DND-41 (cell line): ENCODE measurements at regions not wholly inside any gene's neighbourhood (a gene's known extent, or its start where the extent isn't known, plus 50 kb on each side); places are given as distances from the start of the nearest gene placed in this dataset.

Experiments used
- ATAC-seq: fragments of 200-7000 bp; cut with Tn5 transposase; 3 replicates; pipeline ENCODE4 v1.9.1; 2021; ENCODE audit warnings: low read depth; ENCODE audit not compliant: insufficient read depth
- DNase-seq: peaks from one replicate; pipeline ENCODE4 v3.0.0-alpha.2; 2020
- H2AFZ ChIP-seq: 2 replicates; pipeline ENCODE4 v1.6.0; 2012; ENCODE audit warnings: low read depth, low read length
- H3K27ac ChIP-seq: 2 replicates; pipeline ENCODE4 v1.5.1; 2012; ENCODE audit warnings: low read length, inconsistent platforms
- H3K27me3 ChIP-seq: fragments of 200-600 bp; sonication (generic); 2 replicates; pipeline ENCODE4 v1.6.0; 2012; ENCODE audit warnings: low read length, mild to moderate bottlenecking, inconsistent platforms; ENCODE audit not compliant: insufficient read depth, poor library complexity
- H3K36me3 ChIP-seq: 2 replicates; pipeline ENCODE4 v1.5.1; 2012; ENCODE audit warnings: low read length, inconsistent platforms; ENCODE audit not compliant: insufficient read depth
- H3K4me1 ChIP-seq: 2 replicates; pipeline ENCODE4 v1.5.1; 2012; ENCODE audit warnings: mild to moderate bottlenecking, low read length; ENCODE audit not compliant: insufficient read depth
- H3K4me2 ChIP-seq: 2 replicates; pipeline ENCODE4 v1.6.0; 2012; ENCODE audit warnings: mild to moderate bottlenecking, moderate library complexity, low read length, inconsistent platforms; ENCODE audit not compliant: insufficient read depth
- H3K4me3 ChIP-seq, 2 experiments: fragments of 200-600 bp in 1 of 2; shearing (Covaris generic) in 1 of 2; 2 replicates each; pipeline ENCODE4 v1.5.1; 2012 to 2016; ENCODE audit warnings: inconsistent platforms in 2 of 2, low read length in 2 of 2, mild to moderate bottlenecking in 2 of 2, low read depth in 1 of 2, moderate library complexity in 1 of 2
- H3K79me2 ChIP-seq: 2 replicates; pipeline ENCODE4 v1.6.0; 2012; ENCODE audit warnings: low read length, inconsistent platforms; ENCODE audit not compliant: insufficient read depth
- H3K9ac ChIP-seq: 2 replicates; pipeline ENCODE4 v1.6.0; 2012; ENCODE audit warnings: low read depth, mild to moderate bottlenecking, inconsistent platforms, low read length, moderate library complexity
- H3K9me3 ChIP-seq: 2 replicates; pipeline ENCODE4 v1.5.1; 2012; ENCODE audit warnings: low read length, moderate library complexity, mild to moderate bottlenecking, inconsistent platforms; ENCODE audit not compliant: insufficient read depth, severe bottlenecking
- H4K20me1 ChIP-seq: 2 replicates; pipeline ENCODE4 v1.6.0; 2012; ENCODE audit warnings: low read length; ENCODE audit not compliant: insufficient read depth
- CTCF ChIP-seq: IDR thresholded peaks from 2 replicates; pipeline ENCODE4 v1.5.1; 2012; ENCODE audit warnings: borderline replicate concordance, low read length, moderate library complexity, mild to moderate bottlenecking; ENCODE audit not compliant: poor library complexity, severe bottlenecking; ENCODE audit errors: extremely low read depth
- EZH2 ChIP-seq: IDR thresholded peaks from 3 replicates; pipeline ENCODE4 v1.6.1; 2012; ENCODE audit warnings: borderline replicate concordance, low read depth, mild to moderate bottlenecking, moderate library complexity, low read length, inconsistent platforms; ENCODE audit not compliant: severe bottlenecking

GRCh38 chr1:244205906-244206305 is 154.8 kb downstream of the ZBTB18 start:
- no peak for DNase-seq
- Histone ChIP-seq H3K4me3 (no peak overlapping the region), H3K27me3 (peaks cover 3% of the 10 kb centered on the region), H3K4me1 (no peaks in the 10 kb centered on the region), H3K4me2 (no peak overlapping the region), H3K9me3 (no peaks in the 10 kb centered on the region), H3K79me2 (no peaks in the 10 kb centered on the region), H2AFZ (no peak overlapping the region), H3K27ac (no peak overlapping the region), H3K36me3 (no peaks in the 10 kb centered on the region), H3K9ac (no peak overlapping the region), H4K20me1 (no peaks in the 10 kb centered on the region)
- ATAC-seq, result no peak
- no peak for TF ChIP-seq EZH2
- no peak for TF ChIP-seq CTCF

GRCh38 chr1:244207042-244207934 is 156.2 kb downstream of the ZBTB18 start:
- Histone ChIP-seq H3K4me3 (no peak overlapping the region), H3K36me3 (no peaks in the 10 kb centered on the region), H3K4me1 (no peaks in the 10 kb centered on the region), H3K4me2 (no peak overlapping the region), H3K79me2 (no peaks in the 10 kb centered on the region), H2AFZ (no peak overlapping the region), H3K27ac (no peak overlapping the region), H3K9ac (no peak overlapping the region), H4K20me1 (no peaks in the 10 kb centered on the region), H3K27me3 (peaks cover 3% of the 10 kb centered on the region), H3K9me3 (no peaks in the 10 kb centered on the region)
- TF ChIP-seq CTCF, result no peak
- no peak for TF ChIP-seq EZH2
- ATAC-seq (no peak), DNase-seq (no peak)

GRCh38 chr1:244207935-244208244 is 156.8 kb downstream of the ZBTB18 start:
- Histone ChIP-seq H4K20me1 (no peaks in the 10 kb centered on the region), H3K9ac (no peak overlapping the region), H3K36me3 (no peaks in the 10 kb centered on the region), H3K4me3 (no peak overlapping the region), H3K27ac (no peak overlapping the region), H2AFZ (no peak overlapping the region), H3K27me3 (peaks cover 3% of the 10 kb centered on the region), H3K4me1 (no peaks in the 10 kb centered on the region), H3K79me2 (no peaks in the 10 kb centered on the region), H3K4me2 (no peak overlapping the region), H3K9me3 (no peaks in the 10 kb centered on the region)
- no peak for DNase-seq
- ATAC-seq, result no peak
- TF ChIP-seq EZH2, result no peak

- Histone ChIP-seq H3K4me3 (no peak overlapping the region), H3K27me3 (peaks cover 3% of the 10 kb centered on the region), H3K9ac (no peak overlapping the region), H3K9me3 (no peaks in the 10 kb centered on the region), H3K4me2 (no peak overlapping the region), H3K79me2 (no peaks in the 10 kb centered on the region), H3K4me1 (no peaks in the 10 kb centered on the region), H3K36me3 (no peaks in the 10 kb centered on the region), H4K20me1 (no peaks in the 10 kb centered on the region), H2AFZ (no peak overlapping the region), H3K27ac (no peak overlapping the region)
- TF ChIP-seq CTCF, result no peak
- no peak for TF ChIP-seq EZH2
- no peak for DNase-seq
- no peak for ATAC-seq
These were observed 158.9 kb downstream of the ZBTB18 start for GRCh38 chr1:244209955-244210354.
